Activated T-helper 1 cell treated with anti-CD3 and anti-CD28 coated beads, Interleukin-12 subunit alpha, Interleukin-12 subunit beta, Interleukin-2, Interleukin-4 antibody, amounts not matched to agents 30 ng/mL and 10 ng/mL and 1 ng/mL, durations not matched to agents 14 hours and 24 hours and 36 hours (primary cell): ENCODE measurements at regions not wholly inside any gene's neighbourhood (a gene's known extent, or its start where the extent isn't known, plus 50 kb on each side); places are given as distances from the start of the nearest gene placed in this dataset.

Source experiments
- DNase-seq: peaks from one replicate; pipeline ENCODE4 v3.0.0; 2021; ENCODE audit warnings: low spot score
- H3K27ac Mint-ChIP-seq: one replicate; pipeline ENCODE4 v1.8.0; 2021; ENCODE audit warnings: mild to moderate bottlenecking, mixed read lengths
- H3K27me3 Mint-ChIP-seq: one replicate; pipeline ENCODE4 v1.8.0; 2022; ENCODE audit warnings: mild to moderate bottlenecking, moderate library complexity, mixed read lengths; ENCODE audit not compliant: insufficient read depth
- H3K36me3 Mint-ChIP-seq: one replicate; pipeline ENCODE4 v1.8.0; 2021; ENCODE audit warnings: low read depth, mixed read lengths
- H3K4me1 Mint-ChIP-seq: one replicate; pipeline ENCODE4 v1.8.0; 2021; ENCODE audit warnings: low read depth, mixed read lengths
- H3K4me3 Mint-ChIP-seq: one replicate; pipeline ENCODE4 v1.8.0; 2021; ENCODE audit warnings: mild to moderate bottlenecking, moderate library complexity, mixed read lengths
- H3K9me3 Mint-ChIP-seq: one replicate; pipeline ENCODE4 v1.8.0; 2021; ENCODE audit warnings: mixed read lengths
- intact Hi-C: fragments of 100-400 bp; cut with micrococcal nuclease; formaldehyde crosslinking; loops from one replicate; pipeline ENCODE4 v1.15.1; 2024

GRCh38 chr4:138062929-138063328 lies 179.2 kb downstream of the SLC7A11 start:
- H3K36me3 Mint-ChIP-seq: no peaks in the 10 kb centered on the region
- no peak overlapping the region for H3K27ac Mint-ChIP-seq
- H3K9me3 Mint-ChIP-seq: no peaks in the 10 kb centered on the region
- DNase-seq: no peak
- H3K4me3 Mint-ChIP-seq: no peak overlapping the region
- peaks cover 2% of the 10 kb centered on the region for H3K27me3 Mint-ChIP-seq
- intact Hi-C loops: no loop called here
- H3K4me1 Mint-ChIP-seq: no peaks in the 10 kb centered on the region

- Mint-ChIP-seq H3K27me3 (peaks cover 2% of the 10 kb centered on the region), H3K27ac (no peak overlapping the region), H3K9me3 (no peaks in the 10 kb centered on the region), H3K4me1 (no peaks in the 10 kb centered on the region), H3K4me3 (no peak overlapping the region), H3K36me3 (no peaks in the 10 kb centered on the region)
- intact Hi-C loops: no loop called here
- no peak for DNase-seq
Measured at GRCh38 chr4:138056541-138056940, 185.6 kb downstream of the SLC7A11 start.

- Mint-ChIP-seq H3K9me3 (no peaks in the 10 kb centered on the region), H3K4me3 (no peak overlapping the region), H3K4me1 (no peaks in the 10 kb centered on the region), H3K36me3 (no peaks in the 10 kb centered on the region), H3K27me3 (peaks cover 2% of the 10 kb centered on the region), H3K27ac (no peak overlapping the region)
- no peak for DNase-seq
- intact Hi-C loops: no loop called here
Measured at GRCh38 chr4:138055890-138056289, 186.3 kb downstream of the SLC7A11 start.

GRCh38 chr4:138053641-138054301 lies 188.4 kb downstream of the SLC7A11 start:
- intact Hi-C loops: no loop called here
- Mint-ChIP-seq H3K4me1 (no peaks in the 10 kb centered on the region), H3K4me3 (no peak overlapping the region), H3K9me3 (no peaks in the 10 kb centered on the region), H3K36me3 (no peaks in the 10 kb centered on the region), H3K27me3 (no peaks in the 10 kb centered on the region), H3K27ac (no peak overlapping the region)
- no peak for DNase-seq

- Mint-ChIP-seq H3K9me3 (no peaks in the 10 kb centered on the region), H3K4me3 (no peak overlapping the region), H3K27ac (no peak overlapping the region), H3K27me3 (no peaks in the 10 kb centered on the region), H3K36me3 (no peaks in the 10 kb centered on the region), H3K4me1 (no peaks in the 10 kb centered on the region)
- intact Hi-C loops: no loop called here
- DNase-seq: no peak
Measured at GRCh38 chr4:138052806-138053632, 189.1 kb downstream of the SLC7A11 start.

- intact Hi-C loops: no loop called here
- Mint-ChIP-seq H3K4me1 (no peaks in the 10 kb centered on the region), H3K36me3 (no peaks in the 10 kb centered on the region), H3K4me3 (no peak overlapping the region), H3K9me3 (no peaks in the 10 kb centered on the region), H3K27me3 (peaks cover 2% of the 10 kb centered on the region), H3K27ac (no peak overlapping the region)
- DNase-seq: no peak
Measured at GRCh38 chr4:138051157-138051556, 191.0 kb downstream of the SLC7A11 start.

GRCh38 chr4:138050601-138051000 lies 191.5 kb downstream of the SLC7A11 start:
- Mint-ChIP-seq H3K4me1 (no peaks in the 10 kb centered on the region), H3K9me3 (no peaks in the 10 kb centered on the region), H3K27me3 (peaks cover 2% of the 10 kb centered on the region)

GRCh38 chr4:138049355-138049754 lies 192.8 kb downstream of the SLC7A11 start:
- no peak overlapping the region for H3K4me3 Mint-ChIP-seq
- H3K27me3 Mint-ChIP-seq: peaks cover 2% of the 10 kb centered on the region
- DNase-seq: no peak
- intact Hi-C loops: no loop called here
- H3K36me3 Mint-ChIP-seq: no peaks in the 10 kb centered on the region
- no peaks in the 10 kb centered on the region for H3K4me1 Mint-ChIP-seq
- no peaks in the 10 kb centered on the region for H3K9me3 Mint-ChIP-seq
- no peak overlapping the region for H3K27ac Mint-ChIP-seq

More at GRCh38 chr4:138050601-138051000, 191.5 kb downstream of the SLC7A11 start:
- intact Hi-C loops: no loop called here
- Mint-ChIP-seq H3K27ac (no peak overlapping the region), H3K36me3 (no peaks in the 10 kb centered on the region), H3K4me3 (no peak overlapping the region)
- no peak for DNase-seq

- Mint-ChIP-seq H3K4me3 (no peak overlapping the region), H3K27me3 (peaks cover 2% of the 10 kb centered on the region), H3K27ac (no peak overlapping the region), H3K36me3 (no peaks in the 10 kb centered on the region), H3K4me1 (no peaks in the 10 kb centered on the region), H3K9me3 (no peaks in the 10 kb centered on the region)
- intact Hi-C loops: no loop called here
- DNase-seq: no peak
Measured at GRCh38 chr4:138047290-138047689, 194.9 kb downstream of the SLC7A11 start.

- Mint-ChIP-seq H3K4me1 (no peaks in the 10 kb centered on the region), H3K27ac (no peak overlapping the region), H3K27me3 (peaks cover 2% of the 10 kb centered on the region), H3K4me3 (no peak overlapping the region), H3K36me3 (no peaks in the 10 kb centered on the region), H3K9me3 (no peaks in the 10 kb centered on the region)
- intact Hi-C loops: no loop called here
- DNase-seq: no peak
Measured at GRCh38 chr4:138045036-138045435, 197.1 kb downstream of the SLC7A11 start.

- Mint-ChIP-seq H3K9me3 (no peaks in the 10 kb centered on the region), H3K4me3 (no peak overlapping the region), H3K36me3 (no peaks in the 10 kb centered on the region), H3K4me1 (no peaks in the 10 kb centered on the region), H3K27ac (no peak overlapping the region), H3K27me3 (no peaks in the 10 kb centered on the region)
- DNase-seq: no peak
- intact Hi-C loops: loop anchor here (5.0 kb wide), 2 partner anchors 143 to 833 kb away; no protein-coding TSS in a partner anchor
Measured at GRCh38 chr4:138039010-138039409, 203.1 kb downstream of the SLC7A11 start.

- intact Hi-C loops: loop anchor here (5.0 kb wide), 2 partner anchors 145 to 835 kb away; no protein-coding TSS in a partner anchor
- H3K27ac Mint-ChIP-seq: no peak overlapping the region
- no peaks in the 10 kb centered on the region for H3K27me3 Mint-ChIP-seq
Measured at GRCh38 chr4:138037696-138038095, 204.5 kb downstream of the SLC7A11 start.

GRCh38 chr4:138035781-138036258 lies 206.3 kb downstream of the SLC7A11 start:
- intact Hi-C loops: loop anchor here (1.0 to 5.0 kb wide), 4 partner anchors 54 to 836 kb away; no protein-coding TSS in a partner anchor
- Mint-ChIP-seq H3K4me1 (no peaks in the 10 kb centered on the region), H3K4me3 (no peak overlapping the region), H3K36me3 (no peaks in the 10 kb centered on the region), H3K27ac (no peak overlapping the region), H3K27me3 (no peaks in the 10 kb centered on the region), H3K9me3 (no peaks in the 10 kb centered on the region)
- no peak for DNase-seq

More at GRCh38 chr4:138037696-138038095, 204.5 kb downstream of the SLC7A11 start:
- no peaks in the 10 kb centered on the region for H3K9me3 Mint-ChIP-seq
- no peaks in the 10 kb centered on the region for H3K36me3 Mint-ChIP-seq
- no peak overlapping the region for H3K4me3 Mint-ChIP-seq
- no peak for DNase-seq
- H3K4me1 Mint-ChIP-seq: no peaks in the 10 kb centered on the region
